HG02610 (cell line): ENCODE measurements at regions not wholly inside any gene's neighbourhood (a gene's known extent, or its start where the extent isn't known, plus 50 kb on each side); places are given as distances from the start of the nearest gene placed in this dataset.

ENCODE experiments used
- ATAC-seq: cut with Tn5 transposase; IDR thresholded peaks from one replicate; pipeline ENCODE4 v1.9.1; 2021; ENCODE audit warnings: mild to moderate bottlenecking, moderate library complexity; ENCODE audit not compliant: unreplicated experiment

GRCh38 chr14:65308536-65308935 is 104.0 kb upstream of the FUT8 start:
- ATAC-seq = no peak

DNA sequence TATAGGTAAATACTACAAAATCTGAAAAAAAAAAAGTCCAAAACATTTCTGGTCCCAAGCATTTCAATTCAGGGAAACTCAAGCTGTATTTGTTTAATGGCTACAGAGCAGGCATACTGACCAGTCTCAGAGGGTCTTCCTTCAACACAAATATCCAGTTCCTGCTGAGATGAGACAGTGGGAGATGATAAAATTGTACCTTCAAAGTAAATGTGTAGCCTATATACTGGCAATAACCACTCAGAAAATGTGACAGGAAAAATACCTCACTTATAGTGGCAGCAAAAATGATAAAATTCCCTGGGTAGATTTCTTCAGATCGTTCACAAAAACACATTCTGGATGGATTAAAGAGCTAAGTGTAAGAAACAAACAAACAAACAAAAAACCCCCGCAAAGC is 102.0 kb upstream of the FUT8 start:
- no peak for ATAC-seq

GRCh38 chr14:65312859-65313258 is 99.7 kb upstream of the FUT8 start:
- ATAC-seq = no peak

GRCh38 chr14:65318636-65319506 is 93.7 kb upstream of the FUT8 start:
- ATAC-seq = peak; percentile 67

DNA sequence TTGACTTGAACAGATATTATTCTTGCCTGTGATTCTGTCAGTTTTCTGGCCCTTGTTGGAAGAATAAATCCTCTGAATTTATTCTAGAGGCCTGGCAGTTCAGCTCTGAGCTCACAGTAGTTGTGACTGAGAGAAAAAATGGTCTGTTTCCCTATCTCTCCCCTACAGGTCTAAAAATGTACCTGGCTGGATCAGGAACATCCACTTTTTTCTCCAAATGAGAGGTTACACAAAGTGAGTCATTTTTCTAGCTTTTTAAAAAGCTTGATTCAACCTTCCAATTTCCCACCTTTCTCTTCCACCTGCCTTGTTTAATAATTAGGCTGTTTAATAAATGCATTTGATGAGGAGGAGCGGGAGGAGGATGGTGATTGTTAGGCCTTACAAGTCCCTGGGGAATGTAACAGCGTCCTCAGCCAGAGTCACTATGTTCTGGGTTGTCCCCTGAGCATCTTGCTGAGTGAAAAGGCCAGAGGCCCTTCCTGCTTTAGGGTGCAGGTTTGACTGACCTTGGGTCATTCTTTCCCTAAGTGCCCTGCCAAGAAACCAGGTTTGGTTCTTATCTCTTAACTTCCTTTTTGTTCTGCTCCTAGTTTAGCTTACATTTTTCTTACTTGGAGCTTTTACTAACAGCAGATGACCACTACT is 91.7 kb upstream of the FUT8 start:
- ATAC-seq = peak; percentile 32

DNA sequence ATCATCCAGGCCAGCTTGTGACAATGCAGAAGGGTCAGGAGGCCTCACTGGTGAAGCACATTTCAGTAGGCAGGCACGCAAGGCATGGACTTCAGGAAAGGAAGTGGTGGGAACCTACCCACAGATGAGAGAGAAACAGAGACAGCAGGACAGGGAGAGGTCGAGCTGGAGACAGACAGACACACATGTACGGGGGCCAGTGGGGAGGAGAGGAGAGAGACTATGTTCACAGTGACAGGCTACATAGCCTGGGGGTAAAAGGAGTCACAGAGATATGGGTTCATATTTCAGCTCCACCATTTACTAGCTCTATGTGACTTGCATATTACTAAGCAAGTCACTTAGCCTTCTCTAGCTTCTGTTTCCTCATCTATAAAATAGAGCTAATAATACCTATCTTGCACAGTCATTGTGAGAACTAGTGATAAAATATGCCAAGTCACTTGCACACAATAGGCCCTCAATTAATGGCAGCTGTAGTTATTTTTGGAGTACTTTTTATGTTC is 91.1 kb upstream of the FUT8 start:
- ATAC-seq = peak; percentile 46

DNA sequence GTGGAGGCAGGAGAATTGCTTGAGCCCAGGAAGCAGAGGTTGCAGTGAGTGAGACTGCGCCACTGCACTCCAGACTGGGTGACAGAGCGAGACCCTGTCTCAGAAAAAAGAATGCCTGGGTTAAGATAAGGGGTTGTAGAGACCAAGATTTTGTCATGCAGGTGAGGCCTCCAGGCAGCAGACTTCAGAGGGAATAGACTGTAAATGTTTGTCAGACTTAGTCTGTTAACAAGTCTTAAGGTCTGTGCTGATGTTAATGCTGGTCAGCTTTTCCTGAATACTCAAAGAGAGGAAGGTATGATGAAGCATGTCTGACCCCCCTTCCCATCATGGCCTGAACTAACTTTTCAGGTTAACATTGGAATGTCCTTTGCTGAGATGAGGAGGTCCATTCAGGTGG is 83.0 kb upstream of the FUT8 start:
- no peak for ATAC-seq

- no peak for ATAC-seq
These were observed 82.6 kb upstream of the FUT8 start for GRCh38 chr14:65329911-65330310.

- ATAC-seq = no peak
These were observed 82.1 kb upstream of the FUT8 start for GRCh38 chr14:65330416-65330815.

GRCh38 chr14:65331652-65332051 is 80.9 kb upstream of the FUT8 start:
- ATAC-seq = no peak

DNA sequence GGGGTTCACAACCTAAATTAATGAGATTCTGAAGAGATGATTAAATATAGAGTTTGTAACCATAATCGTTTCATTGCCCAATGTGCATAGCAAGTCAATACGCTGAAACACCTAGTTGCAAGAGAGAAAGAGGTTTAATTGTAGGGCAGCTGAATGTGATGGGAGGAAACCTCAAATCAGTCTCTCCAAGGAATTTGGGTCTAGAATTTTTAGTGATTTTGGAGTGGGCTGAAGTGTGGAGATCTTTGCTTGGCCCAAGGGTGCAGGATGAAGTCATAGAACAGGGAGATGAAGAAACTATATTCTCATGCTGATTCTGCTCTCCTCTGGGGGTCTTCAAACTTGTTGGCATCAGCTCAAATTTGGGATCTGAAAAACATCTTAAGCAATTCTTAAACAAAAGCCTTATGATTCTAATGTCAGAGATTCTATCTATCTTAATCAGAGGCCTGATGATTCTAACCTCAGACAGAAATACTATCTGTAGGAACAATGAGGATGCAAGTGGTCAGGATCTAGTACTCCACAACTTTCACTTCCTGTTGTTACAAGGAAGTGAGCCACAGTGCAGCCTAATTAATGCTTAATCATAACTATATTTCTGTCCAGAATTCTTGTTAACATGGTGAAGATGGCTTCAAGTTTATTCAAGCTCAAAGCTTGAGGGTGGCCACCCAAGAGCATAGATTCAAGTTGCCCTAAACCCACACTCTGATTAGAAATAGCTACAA is 80.2 kb upstream of the FUT8 start:
- no peak for ATAC-seq

- no peak for ATAC-seq
These were observed 78.4 kb upstream of the FUT8 start for GRCh38 chr14:65333943-65334687.

- ATAC-seq = no peak
These were observed 77.6 kb upstream of the FUT8 start for GRCh38 chr14:65334765-65335410.

- no peak for ATAC-seq
These were observed 77.1 kb upstream of the FUT8 start for GRCh38 chr14:65335411-65335947.

DNA sequence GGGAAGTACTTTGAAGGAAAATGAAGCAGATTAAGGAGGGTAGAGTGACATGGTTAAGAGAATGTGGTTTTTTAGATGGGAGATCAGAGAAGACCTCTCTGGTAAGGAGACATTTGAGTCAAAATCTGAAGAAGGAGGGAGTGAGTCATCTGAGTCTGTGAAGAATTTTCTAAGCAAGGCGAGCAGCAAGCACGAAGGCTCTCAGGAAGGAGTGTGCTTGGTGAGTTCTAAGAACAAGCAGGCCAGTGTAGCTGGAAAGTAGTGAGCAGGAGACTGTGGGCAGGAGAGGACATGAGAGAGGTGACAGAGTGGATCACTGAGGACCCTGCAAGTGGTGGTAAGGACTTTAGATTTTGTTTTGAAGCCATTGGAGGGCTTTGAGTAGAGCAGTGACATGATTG is 76.3 kb upstream of the FUT8 start:
- peak; percentile 85 for ATAC-seq

- ATAC-seq = no peak
These were observed 72.7 kb upstream of the FUT8 start for GRCh38 chr14:65339866-65340265.

DNA sequence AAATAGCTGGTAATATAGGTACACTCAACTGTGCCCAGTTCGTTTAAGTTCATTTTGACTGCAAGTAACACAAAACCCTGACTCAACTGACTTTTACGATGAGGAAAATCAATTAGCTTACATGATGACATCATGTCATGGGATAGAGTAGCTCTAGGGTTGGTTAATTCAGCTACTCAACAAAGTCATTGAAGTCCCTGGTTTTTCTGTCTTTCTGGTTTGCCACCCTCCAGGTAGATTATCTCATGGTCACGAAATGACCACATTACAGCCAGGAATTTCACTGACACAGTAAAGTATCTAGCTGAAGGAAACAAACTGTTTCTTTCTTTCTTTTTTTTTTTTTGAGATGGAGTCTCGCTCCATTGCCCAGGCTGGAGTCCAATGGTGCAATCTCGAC is 68.5 kb upstream of the FUT8 start:
- no peak for ATAC-seq

DNA sequence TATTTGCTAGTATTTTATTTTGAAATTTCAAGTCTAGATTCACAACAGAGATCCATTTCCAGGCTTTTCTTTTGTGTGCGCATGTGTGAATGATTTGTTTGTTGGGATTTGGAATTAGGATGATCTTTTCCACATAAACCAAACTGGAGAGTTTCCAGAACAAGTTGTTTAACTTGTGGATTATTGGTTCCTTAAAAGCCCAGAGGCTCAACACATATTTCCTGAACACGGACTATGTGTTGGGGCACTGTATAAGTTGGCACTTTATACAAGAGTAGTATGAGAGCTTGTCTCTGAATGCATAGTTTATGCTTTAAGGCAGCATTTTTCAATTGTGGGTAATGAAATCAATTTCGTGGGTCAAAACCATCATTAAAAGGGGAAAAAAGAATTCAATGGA is 67.3 kb upstream of the FUT8 start:
- ATAC-seq = no peak

GRCh38 chr14:65346474-65346873 is 66.1 kb upstream of the FUT8 start:
- no peak for ATAC-seq

GRCh38 chr14:65346895-65347294 is 65.6 kb upstream of the FUT8 start:
- no peak for ATAC-seq
